ENCODE measurements at regions not wholly inside any gene's neighbourhood (a gene's known extent, or its start where the extent isn't known, plus 50 kb on each side); places are given as distances from the start of the nearest gene placed in this dataset.
"Not testable (repeated sequence)": the region's sequence is repeated elsewhere in the genome, so short reads cannot be mapped to it uniquely, and the experiment has no call there.

DNA sequence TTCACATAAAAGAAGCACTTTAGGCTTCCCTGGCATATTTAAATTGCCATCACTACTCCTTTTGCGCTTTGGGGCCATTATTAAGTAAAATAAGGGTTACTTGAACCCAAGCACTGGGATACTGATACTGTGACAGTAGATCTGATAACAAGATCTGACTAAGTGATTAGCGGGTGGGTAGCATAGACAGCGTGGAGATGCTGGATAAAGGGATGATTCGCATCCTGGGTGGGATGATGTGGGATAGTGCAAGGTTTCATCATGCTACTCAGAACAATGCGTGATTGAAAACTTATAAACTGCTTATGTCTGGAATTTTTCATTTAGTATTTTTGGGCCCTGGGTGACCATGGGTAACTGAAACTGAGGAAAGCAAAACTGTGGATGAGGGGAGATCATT lies 75.1 kb downstream of the PTTG1 start:
- ChIA-PET POLR2A (no interaction called here), CTCF (no interaction called here)
- Histone ChIP-seq H3K4me3 (ENCODE audit: low read depth, low read length) (no peak overlapping the region), H3K36me3 (ENCODE audit: control insufficient read depth, insufficient read depth, low read length) (no peaks in the 10 kb centered on the region), H3K9me3 (no peaks in the 10 kb centered on the region), H3K27me3 (replicated peaks; ENCODE audit: control insufficient read depth, insufficient read depth, low read length) (no peaks in the 10 kb centered on the region), H3K4me1 (no peaks in the 10 kb centered on the region)
- Mint-ChIP-seq H3K36me3 (ENCODE audit: insufficient read depth, unreplicated experiment) (no peaks in the 10 kb centered on the region), H3K9me3 (ENCODE audit: unreplicated experiment) (no peaks in the 10 kb centered on the region), H3K27me3 (ENCODE audit: insufficient read depth, unreplicated experiment) (no peaks in the 10 kb centered on the region), H3K27ac (ENCODE audit: unreplicated experiment) (no peak overlapping the region), H3K4me3 (ENCODE audit: unreplicated experiment) (no peak overlapping the region), H3K4me1 (ENCODE audit: low read depth, unreplicated experiment) (peaks cover 7% of the 10 kb centered on the region)
- no TSS peak for BruUV-seq (replicated peaks)
- TF ChIP-seq, protein P1, sequence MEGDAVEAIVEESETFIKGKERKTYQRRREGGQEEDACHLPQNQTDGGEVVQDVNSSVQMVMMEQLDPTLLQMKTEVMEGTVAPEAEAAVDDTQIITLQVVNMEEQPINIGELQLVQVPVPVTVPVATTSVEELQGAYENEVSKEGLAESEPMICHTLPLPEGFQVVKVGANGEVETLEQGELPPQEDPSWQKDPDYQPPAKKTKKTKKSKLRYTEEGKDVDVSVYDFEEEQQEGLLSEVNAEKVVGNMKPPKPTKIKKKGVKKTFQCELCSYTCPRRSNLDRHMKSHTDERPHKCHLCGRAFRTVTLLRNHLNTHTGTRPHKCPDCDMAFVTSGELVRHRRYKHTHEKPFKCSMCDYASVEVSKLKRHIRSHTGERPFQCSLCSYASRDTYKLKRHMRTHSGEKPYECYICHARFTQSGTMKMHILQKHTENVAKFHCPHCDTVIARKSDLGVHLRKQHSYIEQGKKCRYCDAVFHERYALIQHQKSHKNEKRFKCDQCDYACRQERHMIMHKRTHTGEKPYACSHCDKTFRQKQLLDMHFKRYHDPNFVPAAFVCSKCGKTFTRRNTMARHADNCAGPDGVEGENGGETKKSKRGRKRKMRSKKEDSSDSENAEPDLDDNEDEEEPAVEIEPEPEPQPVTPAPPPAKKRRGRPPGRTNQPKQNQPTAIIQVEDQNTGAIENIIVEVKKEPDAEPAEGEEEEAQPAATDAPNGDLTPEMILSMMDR (IDR thresholded peaks at IDR 0.05; ENCODE audit: insufficient read depth in 1 of 2, low read depth in 1 of 2, low read length in 1 of 2, severe bottlenecking in 1 of 2, unreplicated experiment in 1 of 2): no peak
- no peak for DNase-seq
- intact Hi-C loops (cut with micrococcal nuclease; ENCODE audit: unreplicated experiment): no loop called here

DNA sequence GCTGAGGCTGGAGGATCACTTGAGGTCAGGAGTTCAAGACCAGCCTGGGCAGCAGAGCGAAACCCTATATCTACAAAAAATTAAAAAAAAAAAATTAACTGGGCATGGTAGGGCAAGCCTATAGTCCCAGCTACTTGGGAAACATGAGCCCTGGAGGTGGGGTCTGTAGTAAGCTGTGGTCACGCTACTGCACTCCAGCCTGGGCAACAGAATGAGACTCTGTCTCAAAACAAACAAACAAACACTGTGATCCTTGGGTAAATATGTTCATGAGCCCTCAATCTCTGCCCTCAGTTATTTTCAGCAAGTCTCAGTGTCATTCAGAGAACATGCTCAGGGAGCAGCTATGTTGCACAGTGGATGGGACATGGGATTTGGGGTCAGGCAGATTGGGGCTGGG lies 76.2 kb downstream of the PTTG1 start:
- Mint-ChIP-seq H3K27me3 (ENCODE audit: insufficient read depth, unreplicated experiment) (no peaks in the 10 kb centered on the region), H3K4me3 (ENCODE audit: unreplicated experiment) (no peak overlapping the region), H3K9me3 (ENCODE audit: unreplicated experiment) (no peaks in the 10 kb centered on the region), H3K27ac (ENCODE audit: unreplicated experiment) (no peak overlapping the region), H3K36me3 (ENCODE audit: insufficient read depth, unreplicated experiment) (no peaks in the 10 kb centered on the region), H3K4me1 (ENCODE audit: low read depth, unreplicated experiment) (peaks cover 7% of the 10 kb centered on the region)
- TF ChIP-seq, protein P1 (IDR thresholded peaks at IDR 0.05; ENCODE audit: insufficient read depth in 1 of 2, low read depth in 1 of 2, low read length in 1 of 2, severe bottlenecking in 1 of 2, unreplicated experiment in 1 of 2): no peak
- Histone ChIP-seq H3K4me3 (ENCODE audit: low read depth, low read length) (no peak overlapping the region), H3K27me3 (replicated peaks; ENCODE audit: control insufficient read depth, insufficient read depth, low read length) (no peaks in the 10 kb centered on the region), H3K9me3 (no peaks in the 10 kb centered on the region), H3K4me1 (no peaks in the 10 kb centered on the region), H3K36me3 (ENCODE audit: control insufficient read depth, insufficient read depth, low read length) (no peaks in the 10 kb centered on the region)
- ChIA-PET CTCF (no interaction called here), POLR2A (interaction anchor here (0.6 kb wide), 1 partner anchor 76 kb away, joined by 3 read pairs; the partner anchor contains the start of gene PTTG1)
- DNase-seq: no peak
- no TSS peak for BruUV-seq (replicated peaks)
- intact Hi-C loops (cut with micrococcal nuclease; ENCODE audit: unreplicated experiment): no loop called here

DNA sequence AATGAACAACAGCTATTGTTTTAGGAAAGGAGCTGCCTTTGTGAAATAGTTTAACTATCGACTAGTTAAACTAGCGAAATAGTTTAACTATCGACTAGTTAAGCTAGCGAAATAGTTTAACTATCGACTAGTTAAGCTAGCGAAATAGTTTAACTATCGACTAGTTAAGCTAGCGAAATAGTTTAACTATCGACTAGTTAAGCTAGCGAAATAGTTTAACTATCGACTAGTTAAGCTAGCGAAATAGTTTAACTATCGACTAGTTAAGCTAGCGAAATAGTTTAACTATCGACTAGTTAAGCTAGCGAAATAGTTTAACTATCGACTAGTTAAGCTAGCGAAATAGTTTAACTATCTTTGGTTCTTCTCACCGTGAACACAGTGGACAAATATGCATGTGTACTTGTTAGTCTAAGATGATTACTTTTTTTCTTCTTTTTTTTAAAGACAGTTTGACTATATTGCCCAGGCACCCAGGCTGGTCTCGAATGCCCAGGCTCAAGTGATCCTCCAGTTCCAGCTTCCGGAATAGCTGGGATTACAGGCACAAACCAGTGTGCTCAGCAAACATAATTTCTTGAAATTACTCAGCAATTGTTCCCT lies 76.9 kb downstream of the PTTG1 start:
- CTCF ChIA-PET; H3K4me1 Mint-ChIP-seq (ENCODE audit: low read depth, unreplicated experiment); H3K9me3 Mint-ChIP-seq (ENCODE audit: unreplicated experiment); H3K9me3 ChIP-seq; H3K36me3 Mint-ChIP-seq (ENCODE audit: insufficient read depth, unreplicated experiment); POLR2A ChIA-PET; H3K27ac Mint-ChIP-seq (ENCODE audit: unreplicated experiment); H3K4me3 ChIP-seq (ENCODE audit: low read depth, low read length); H3K4me3 Mint-ChIP-seq (ENCODE audit: unreplicated experiment); intact Hi-C loops (cut with micrococcal nuclease; ENCODE audit: unreplicated experiment); DNase-seq; H3K27me3 Mint-ChIP-seq (ENCODE audit: insufficient read depth, unreplicated experiment); H3K36me3 ChIP-seq (ENCODE audit: control insufficient read depth, insufficient read depth, low read length); BruUV-seq (replicated peaks); H3K4me1 ChIP-seq; H3K27me3 ChIP-seq (replicated peaks; ENCODE audit: control insufficient read depth, insufficient read depth, low read length): not testable (repeated sequence)
